Keratinocyte (primary cell): ENCODE measurements at regions not wholly inside any gene's neighbourhood (a gene's known extent, or its start where the extent isn't known, plus 50 kb on each side); places are given as distances from the start of the nearest gene placed in this dataset.

Experiments
- DNase-seq: peaks from one replicate; pipeline ENCODE4 v3.0.0-alpha.2; 2011; ENCODE audit warnings: low read depth, missing footprints, low spot score
- FAIRE-seq: peaks from 2 replicates; lab custom pipeline; 2011; peaks lifted over from hg19 to GRCh38; lab: Jason Lieb, UNC
- H2AFZ ChIP-seq: 2 replicates; pipeline ENCODE4 v1.6.0; 2012; ENCODE audit warnings: low read length, control low read depth, inconsistent platforms; ENCODE audit not compliant: control insufficient read depth
- H3K27ac ChIP-seq: 2 replicates; pipeline ENCODE4 v1.5.1; 2011; ENCODE audit warnings: low read length; ENCODE audit not compliant: control insufficient read depth, insufficient read depth
- H3K27me3 ChIP-seq: 3 replicates; pipeline ENCODE4 v1.6.0; 2011; ENCODE audit warnings: low read length; ENCODE audit not compliant: control insufficient read depth, insufficient read depth; ENCODE audit errors: extremely low read depth
- H3K36me3 ChIP-seq, 2 experiments: 2 replicates in 1 of 2; 3 replicates in 1 of 2; pipeline ENCODE4 v1.5.1; 2011; ENCODE audit warnings: low read length in 2 of 2, mild to moderate bottlenecking in 1 of 2; ENCODE audit not compliant: control insufficient read depth in 2 of 2, insufficient read depth in 2 of 2; ENCODE audit errors: extremely low read depth in 1 of 2
- H3K4me1 ChIP-seq: 3 replicates; pipeline ENCODE4 v1.5.1; 2011; ENCODE audit warnings: low read length; ENCODE audit not compliant: control insufficient read depth, insufficient read depth; ENCODE audit errors: extremely low read depth
- H3K4me2 ChIP-seq: 3 replicates; pipeline ENCODE4 v1.6.0; 2011; ENCODE audit warnings: low read depth, low read length; ENCODE audit not compliant: control insufficient read depth, insufficient read depth; ENCODE audit errors: extremely low read depth
- H3K4me3 ChIP-seq, 3 experiments: fragments of 200-600 bp in 1 of 3; sonication (generic) in 1 of 3; 2 replicates in 2 of 3; 3 replicates in 1 of 3; pipeline ENCODE4 v1.5.1; 2011 to 2016; ENCODE audit warnings: low read length in 3 of 3, mild to moderate bottlenecking in 3 of 3, control low read depth in 2 of 3, inconsistent platforms in 1 of 3, low read depth in 1 of 3, mixed read lengths in 1 of 3, mixed run types in 1 of 3, moderate library complexity in 1 of 3; ENCODE audit not compliant: control insufficient read depth in 2 of 3, insufficient read depth in 2 of 3; ENCODE audit errors: extremely low read depth in 1 of 3
- H3K79me2 ChIP-seq: 2 replicates; pipeline ENCODE4 v1.6.0; 2012; ENCODE audit warnings: low read length; ENCODE audit not compliant: control insufficient read depth, insufficient read depth
- H3K9ac ChIP-seq: 3 replicates; pipeline ENCODE4 v1.6.0; 2011; ENCODE audit warnings: low read length; ENCODE audit not compliant: control insufficient read depth, insufficient read depth; ENCODE audit errors: extremely low read depth
- H3K9me1 ChIP-seq: 3 replicates; pipeline ENCODE4 v1.6.0; 2011; ENCODE audit warnings: low read length; ENCODE audit not compliant: control insufficient read depth, insufficient read depth; ENCODE audit errors: extremely low read depth
- H3K9me3 ChIP-seq: 2 replicates; pipeline ENCODE4 v1.5.1; 2012; ENCODE audit warnings: low read depth, low read length; ENCODE audit not compliant: control insufficient read depth
- H4K20me1 ChIP-seq: 3 replicates; pipeline ENCODE4 v1.6.0; 2011; ENCODE audit warnings: low read length; ENCODE audit not compliant: control insufficient read depth, insufficient read depth; ENCODE audit errors: extremely low read depth
- EZH2 ChIP-seq: IDR thresholded peaks from one replicate; pipeline ENCODE4 v1.6.1; 2012; ENCODE audit warnings: inconsistent platforms, mild to moderate bottlenecking, low read length, moderate library complexity
- dilution Hi-C: fragments of 300-500 bp; cut with MboI; formaldehyde crosslinking; loops from one replicate; pipeline ENCODE4 v1.7.0; 2020; ENCODE audit warnings: low sequenced_read_pairs; ENCODE audit not compliant: extremely low pct_ligation_motif_present
- TF ChIP-seq, protein P1 (sequence below), 3 experiments: IDR thresholded peaks in 1 of 3; conservative IDR thresholded peaks in 1 of 3; optimal IDR thresholded peaks in 1 of 3; 2 replicates in 2 of 3; 3 replicates in 1 of 3; pipeline versions ENCODE3 to v1.5.1; 2011; ENCODE audit warnings: low read length in 3 of 3, mild to moderate bottlenecking in 3 of 3, moderate library complexity in 2 of 3, control low read depth in 1 of 3, inconsistent platforms in 1 of 3; ENCODE audit not compliant: insufficient read depth in 2 of 3; ENCODE audit errors: extremely low read depth in 1 of 3

- Histone ChIP-seq H3K27ac (no peak overlapping the region), H3K36me3 (no peaks in the 10 kb centered on the region), H2AFZ (no peak overlapping the region), H3K27me3 (no peaks in the 10 kb centered on the region), H3K4me2 (no peak overlapping the region), H3K79me2 (no peaks in the 10 kb centered on the region), H3K9me3 (no peaks in the 10 kb centered on the region), H4K20me1 (no peaks in the 10 kb centered on the region), H3K4me1 (no peaks in the 10 kb centered on the region), H3K9ac (no peak overlapping the region), H3K4me3 (no peak overlapping the region), H3K9me1 (no peaks in the 10 kb centered on the region)
- dilution Hi-C loops = no loop called here
- no peak for DNase-seq
- no peak for FAIRE-seq
- TF ChIP-seq, protein P1, sequence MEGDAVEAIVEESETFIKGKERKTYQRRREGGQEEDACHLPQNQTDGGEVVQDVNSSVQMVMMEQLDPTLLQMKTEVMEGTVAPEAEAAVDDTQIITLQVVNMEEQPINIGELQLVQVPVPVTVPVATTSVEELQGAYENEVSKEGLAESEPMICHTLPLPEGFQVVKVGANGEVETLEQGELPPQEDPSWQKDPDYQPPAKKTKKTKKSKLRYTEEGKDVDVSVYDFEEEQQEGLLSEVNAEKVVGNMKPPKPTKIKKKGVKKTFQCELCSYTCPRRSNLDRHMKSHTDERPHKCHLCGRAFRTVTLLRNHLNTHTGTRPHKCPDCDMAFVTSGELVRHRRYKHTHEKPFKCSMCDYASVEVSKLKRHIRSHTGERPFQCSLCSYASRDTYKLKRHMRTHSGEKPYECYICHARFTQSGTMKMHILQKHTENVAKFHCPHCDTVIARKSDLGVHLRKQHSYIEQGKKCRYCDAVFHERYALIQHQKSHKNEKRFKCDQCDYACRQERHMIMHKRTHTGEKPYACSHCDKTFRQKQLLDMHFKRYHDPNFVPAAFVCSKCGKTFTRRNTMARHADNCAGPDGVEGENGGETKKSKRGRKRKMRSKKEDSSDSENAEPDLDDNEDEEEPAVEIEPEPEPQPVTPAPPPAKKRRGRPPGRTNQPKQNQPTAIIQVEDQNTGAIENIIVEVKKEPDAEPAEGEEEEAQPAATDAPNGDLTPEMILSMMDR (optimal IDR thresholded peaks at IDR 0.05 in 1 of 3, IDR thresholded peaks at IDR 0.05 in 1 of 3, conservative IDR thresholded peaks at IDR 0.05 in 1 of 3; ENCODE audit: extremely low read depth in 1 of 3, insufficient read depth in 2 of 3, low read length in 3 of 3) = no peak
- TF ChIP-seq EZH2 = no peak
Measured at GRCh38 chr14:88940671-88941070, 116.2 kb downstream of the TTC8 start.

GRCh38 chr14:88941414-88941813, 117.0 kb downstream of the TTC8 start:
- TF ChIP-seq, protein P1 (optimal IDR thresholded peaks at IDR 0.05 in 1 of 3, IDR thresholded peaks at IDR 0.05 in 1 of 3, conservative IDR thresholded peaks at IDR 0.05 in 1 of 3; ENCODE audit: extremely low read depth in 1 of 3, insufficient read depth in 2 of 3, low read length in 3 of 3) = no peak
- H3K27ac ChIP-seq = no peak overlapping the region
- FAIRE-seq (no peak), DNase-seq (no peak)
- no peak overlapping the region for H3K4me3 ChIP-seq
- no peak overlapping the region for H3K4me2 ChIP-seq
- dilution Hi-C loops = no loop called here
- H3K9me1 ChIP-seq = no peaks in the 10 kb centered on the region
- H3K4me1 ChIP-seq = no peaks in the 10 kb centered on the region
- no peaks in the 10 kb centered on the region for H3K27me3 ChIP-seq
- H4K20me1 ChIP-seq = no peaks in the 10 kb centered on the region
- no peaks in the 10 kb centered on the region for H3K79me2 ChIP-seq
- H2AFZ ChIP-seq = no peak overlapping the region
- H3K9ac ChIP-seq = no peak overlapping the region
- H3K36me3 ChIP-seq = no peaks in the 10 kb centered on the region
- no peaks in the 10 kb centered on the region for H3K9me3 ChIP-seq
